PC-9 (cell line): ENCODE measurements at regions not wholly inside any gene's neighbourhood (a gene's known extent, or its start where the extent isn't known, plus 50 kb on each side); places are given as distances from the start of the nearest gene placed in this dataset.

Experiments
- BruUV-seq: library from RNA; stranded (reverse); fragments of 400-500 nt; replicated peaks from 2 replicates; lab custom pipeline; 2021; lab: Mats Ljungman, UMichigan
- CTCF ChIA-PET: fragments of 300-600 bp; sonication (Branson Sonifier 250); formaldehyde crosslinking; loops from one replicate; lab custom pipeline; 2022; ENCODE audit warnings: antibody characterized with exemption; lab: Charles Lee
- POLR2A ChIA-PET: fragments of 300-600 bp; sonication (Branson Sonifier 250); formaldehyde crosslinking; loops from one replicate; lab custom pipeline; 2022; ENCODE audit warnings: antibody characterized with exemption; ENCODE audit not compliant: unreplicated experiment; lab: Charles Lee
- DNase-seq, 2 experiments: peaks; one replicate each; pipeline versions ENCODE4 v3.0.0 to v3.0.0-alpha.2; 2015 to 2022; ENCODE audit warnings: mixed read lengths in 1 of 2
- H2AFZ ChIP-seq: fragments of 200-600 bp; sonication (generic); 2 replicates; pipeline ENCODE4 v1.8.1; 2017; ENCODE audit warnings: antibody characterized with exemption
- H3F3A ChIP-seq: fragments of 200-600 bp; sonication (generic); 2 replicates; pipeline ENCODE4 v1.8.1; 2017; ENCODE audit warnings: antibody characterized with exemption, mild to moderate bottlenecking, low read depth; ENCODE audit not compliant: insufficient read depth
- H3K27ac ChIP-seq: fragments of 200-600 bp; sonication (generic); 2 replicates; pipeline ENCODE4 v1.6.1; 2016; ENCODE audit warnings: mixed run types
- H3K27me3 ChIP-seq: fragments of 200-600 bp; sonication (generic); 2 replicates; pipeline ENCODE4 v1.6.1; 2016; ENCODE audit warnings: low read depth, mixed run types; ENCODE audit not compliant: insufficient read depth
- H3K36me3 ChIP-seq: fragments of 200-600 bp; sonication (generic); 2 replicates; pipeline ENCODE4 v1.6.1; 2016; ENCODE audit warnings: low read depth, mixed run types
- H3K4me1 ChIP-seq: fragments of 200-600 bp; sonication (generic); replicated peaks from 2 replicates; pipeline ENCODE4 v1.6.1; 2016; ENCODE audit warnings: mixed run types; ENCODE audit not compliant: insufficient read depth
- H3K4me2 ChIP-seq: fragments of 200-600 bp; sonication (generic); 2 replicates; pipeline ENCODE4 v1.6.1; 2017; ENCODE audit warnings: mixed run types
- H3K4me3 ChIP-seq: fragments of 200-600 bp; sonication (generic); 2 replicates; pipeline ENCODE4 v1.6.1; 2016; ENCODE audit warnings: mixed run types
- H3K79me2 ChIP-seq: fragments of 200-600 bp; sonication (generic); 2 replicates; pipeline ENCODE4 v1.6.1; 2017; ENCODE audit warnings: low read depth, mixed run types
- H3K9me2 ChIP-seq: fragments of 200-600 bp; sonication (generic); 2 replicates; pipeline ENCODE4 v1.8.1; 2017; ENCODE audit warnings: mild to moderate bottlenecking; ENCODE audit not compliant: insufficient read depth
- H3K9me3 ChIP-seq: fragments of 200-600 bp; sonication (generic); 2 replicates; pipeline ENCODE4 v1.8.1; 2016; ENCODE audit warnings: low read depth; ENCODE audit not compliant: insufficient read depth
- H4K20me1 ChIP-seq: fragments of 200-600 bp; sonication (generic); 2 replicates; pipeline ENCODE4 v1.8.1; 2017; ENCODE audit not compliant: insufficient read depth
- CTCF ChIP-seq: fragments of 200-600 bp; sonication (generic); conservative IDR thresholded peaks from 2 replicates; pipeline ENCODE4 v1.6.1; 2017; ENCODE audit warnings: mixed run types, antibody characterized with exemption, mild to moderate bottlenecking, moderate library complexity
- EZH2 ChIP-seq: fragments of 200-600 bp; sonication (generic); IDR thresholded peaks from 2 replicates; pipeline ENCODE4 v1.8.0; 2017; ENCODE audit warnings: antibody characterized with exemption, low read depth
- intact Hi-C: fragments of 100-400 bp; cut with micrococcal nuclease; formaldehyde crosslinking; loops from one replicate; pipeline ENCODE4 v1.10.0; 2022; ENCODE audit not compliant: unreplicated experiment

GRCh38 chr16:62573466-62573865 lies 537.2 kb upstream of the CDH8 start:
- Histone ChIP-seq H3K4me1 (no peaks in the 10 kb centered on the region), H3K79me2 (no peaks in the 10 kb centered on the region), H3K27ac (no peak overlapping the region), H3K4me3 (no peak overlapping the region), H3K4me2 (no peak overlapping the region), H2AFZ (no peak overlapping the region), H4K20me1 (no peaks in the 10 kb centered on the region), H3K9me2 (no peaks in the 10 kb centered on the region), H3K36me3 (no peaks in the 10 kb centered on the region), H3F3A (no peaks in the 10 kb centered on the region), H3K27me3 (no peaks in the 10 kb centered on the region), H3K9me3 (no peaks in the 10 kb centered on the region)
- TF ChIP-seq CTCF, result no peak
- TF ChIP-seq EZH2, result no peak
- ChIA-PET POLR2A (no interaction called here), CTCF (no interaction called here)
- BruUV-seq, result no TSS peak
- DNase-seq, result no peak
- intact Hi-C loops, result no loop called here

GRCh38 chr16:62568926-62569325 lies 532.7 kb upstream of the CDH8 start:
- no peaks in the 10 kb centered on the region for H3K79me2 ChIP-seq
- H3K9me3 ChIP-seq, result no peaks in the 10 kb centered on the region
- H3F3A ChIP-seq, result no peaks in the 10 kb centered on the region
- no peak overlapping the region for H3K27ac ChIP-seq
- no peak for DNase-seq
- TF ChIP-seq CTCF, result no peak
- no peak for TF ChIP-seq EZH2
- no peak overlapping the region for H3K4me3 ChIP-seq
- H3K27me3 ChIP-seq, result no peaks in the 10 kb centered on the region
- no peak overlapping the region for H2AFZ ChIP-seq
- H3K4me1 ChIP-seq, result no peaks in the 10 kb centered on the region
- no TSS peak for BruUV-seq
- ChIA-PET CTCF (no interaction called here), POLR2A (no interaction called here)
- H3K4me2 ChIP-seq, result no peak overlapping the region
- H3K9me2 ChIP-seq, result no peaks in the 10 kb centered on the region
- H4K20me1 ChIP-seq, result no peaks in the 10 kb centered on the region
- H3K36me3 ChIP-seq, result no peaks in the 10 kb centered on the region
- intact Hi-C loops, result no loop called here

- H3K9me2 ChIP-seq, result no peaks in the 10 kb centered on the region
- no peak overlapping the region for H3K27ac ChIP-seq
- H3K4me1 ChIP-seq, result no peaks in the 10 kb centered on the region
- TF ChIP-seq EZH2 (no peak), CTCF (no peak)
- no peak overlapping the region for H2AFZ ChIP-seq
- no peaks in the 10 kb centered on the region for H3K79me2 ChIP-seq
- no peak for DNase-seq
- POLR2A ChIA-PET, result no interaction called here
- CTCF ChIA-PET, result no interaction called here
- no peaks in the 10 kb centered on the region for H3K36me3 ChIP-seq
- no TSS peak for BruUV-seq
- H3F3A ChIP-seq, result no peaks in the 10 kb centered on the region
- H4K20me1 ChIP-seq, result no peaks in the 10 kb centered on the region
- H3K4me2 ChIP-seq, result no peak overlapping the region
- H3K9me3 ChIP-seq, result no peaks in the 10 kb centered on the region
- intact Hi-C loops, result no loop called here
- no peak overlapping the region for H3K4me3 ChIP-seq
- H3K27me3 ChIP-seq, result no peaks in the 10 kb centered on the region
Measured at GRCh38 chr16:62565706-62566105, 529.5 kb upstream of the CDH8 start.
